ENCODE measurements at regions not wholly inside any gene's neighbourhood (a gene's known extent, or its start where the extent isn't known, plus 50 kb on each side); places are given as distances from the start of the nearest gene placed in this dataset.
"Not testable (repeated sequence)": the region's sequence is repeated elsewhere in the genome, so short reads cannot be mapped to it uniquely, and the experiment has no call there.

- no peak for DNase-seq
Measured at GRCh38 chr1:47638240-47638639, 200.4 kb downstream of the FOXD2 start.

- no peak for DNase-seq
Measured at GRCh38 chr1:47638713-47639112, 200.9 kb downstream of the FOXD2 start.

- no peak for DNase-seq
Measured at GRCh38 chr1:47643306-47644211, 205.7 kb downstream of the FOXD2 start.

GRCh38 chr1:47644212-47644573 lies 206.3 kb downstream of the FOXD2 start:
- no peak for DNase-seq

GRCh38 chr1:47645151-47645550 lies 207.3 kb downstream of the FOXD2 start:
- no peak for DNase-seq

GRCh38 chr1:47646676-47647075 lies 208.8 kb downstream of the FOXD2 start:
- no peak for DNase-seq

- DNase-seq: no peak
Measured at GRCh38 chr1:47647327-47647845, 209.5 kb downstream of the FOXD2 start.

- no peak for DNase-seq
Measured at GRCh38 chr1:47650205-47650604, 212.4 kb downstream of the FOXD2 start.

GRCh38 chr1:47650611-47651010 lies 212.8 kb downstream of the FOXD2 start:
- DNase-seq: no peak

- no peak for DNase-seq
Measured at GRCh38 chr1:47651311-47652089, 213.7 kb downstream of the FOXD2 start.

- DNase-seq: no peak
Measured at GRCh38 chr1:47655521-47656300, 217.9 kb downstream of the FOXD2 start.

- DNase-seq: no peak
Measured at GRCh38 chr1:47656719-47657685, 219.2 kb downstream of the FOXD2 start.

- no peak for DNase-seq
Measured at GRCh38 chr1:47658161-47658920, 220.5 kb downstream of the FOXD2 start.

- DNase-seq: no peak
Measured at GRCh38 chr1:47659146-47659545, 221.3 kb downstream of the FOXD2 start.

- no peak for DNase-seq
Measured at GRCh38 chr1:47660622-47661021, 222.8 kb downstream of the FOXD2 start.

- DNase-seq: no peak
Measured at GRCh38 chr1:47661040-47661439, 223.2 kb downstream of the FOXD2 start.

GRCh38 chr1:47662068-47662467 lies 224.2 kb downstream of the FOXD2 start:
- no peak for DNase-seq

- DNase-seq: no peak
Measured at GRCh38 chr1:47663286-47663685, 225.4 kb downstream of the FOXD2 start.

- no peak for DNase-seq
Measured at GRCh38 chr1:47664356-47664755, 226.5 kb downstream of the FOXD2 start.

GRCh38 chr1:47664896-47665295 lies 227.1 kb downstream of the FOXD2 start:
- not testable (repeated sequence) for DNase-seq

GRCh38 chr1:47669081-47669585 lies 231.3 kb downstream of the FOXD2 start:
- no peak for DNase-seq
